CD4-positive, alpha-beta T cell (primary cell): ENCODE measurements at regions not wholly inside any gene's neighbourhood (a gene's known extent, or its start where the extent isn't known, plus 50 kb on each side); places are given as distances from the start of the nearest gene placed in this dataset.

Source experiments
- ATAC-seq: fragments of 200-7000 bp; cut with Tn5 transposase; one replicate; pipeline ENCODE4 v1.10.0; 2022; ENCODE audit warnings: mild to moderate bottlenecking; ENCODE audit not compliant: poor library complexity
- CTCF ChIA-PET: fragments of 350-600 bp; sonication (Branson Sonifier 250); formaldehyde crosslinking; loops from one replicate; lab custom pipeline; 2021; ENCODE audit warnings: antibody characterized with exemption, inconsistent platforms; lab: Charles Lee
- POLR2A ChIA-PET: fragments of 350-600 bp; sonication (Branson Sonifier 250); formaldehyde crosslinking; loops from one replicate; lab custom pipeline; 2021; ENCODE audit warnings: antibody characterized with exemption, inconsistent platforms; lab: Charles Lee
- DNase-seq, 14 experiments: peaks; one replicate each; pipeline ENCODE4 v3.0.0-alpha.2; 2013 to 2020; ENCODE audit warnings: mixed read lengths in 2 of 14
- H3K27ac ChIP-seq, 2 donors: one replicate each; pipeline versions ENCODE4 v1.5.1 to v1.7.0; 2013; ENCODE audit warnings: low read length in 2 of 2, low read depth in 1 of 2, mild to moderate bottlenecking in 1 of 2
- H3K27me3 ChIP-seq, 2 experiments: 1 replicate in 1 of 2; 2 replicates in 1 of 2; pipeline versions ENCODE4 v1.6.1 to v1.7.0; 2013; ENCODE audit warnings: low read length in 2 of 2, control low read depth in 1 of 2, mild to moderate bottlenecking in 1 of 2, moderate library complexity in 1 of 2; ENCODE audit not compliant: insufficient read depth in 2 of 2, control insufficient read depth in 1 of 2
- H3K36me3 ChIP-seq: one replicate; pipeline ENCODE4 v1.6.1; 2013; ENCODE audit warnings: low read length, control low read depth; ENCODE audit not compliant: insufficient read depth
- H3K4me1 ChIP-seq: one replicate; pipeline ENCODE4 v1.6.1; 2013; ENCODE audit warnings: low read length, control low read depth; ENCODE audit not compliant: insufficient read depth
- H3K4me3 ChIP-seq: one replicate; pipeline ENCODE4 v1.5.1; 2013; ENCODE audit warnings: mild to moderate bottlenecking, low read length, moderate library complexity
- H3K9me3 ChIP-seq, 2 experiments: 1 replicate in 1 of 2; 2 replicates in 1 of 2; pipeline versions ENCODE4 v1.6.1 to v1.7.0; 2013; ENCODE audit warnings: low read length in 2 of 2, mild to moderate bottlenecking in 2 of 2, control low read depth in 1 of 2, moderate library complexity in 1 of 2; ENCODE audit not compliant: control insufficient read depth in 1 of 2, insufficient read depth in 1 of 2
- H3K27ac Mint-ChIP-seq: one replicate; pipeline ENCODE4 v1.8.0; 2020; ENCODE audit warnings: mixed read lengths
- H3K27me3 Mint-ChIP-seq: one replicate; pipeline ENCODE4 v1.8.0; 2021; ENCODE audit warnings: mixed read lengths
- H3K36me3 Mint-ChIP-seq: one replicate; pipeline ENCODE4 v1.8.0; 2021; ENCODE audit warnings: low read depth, mixed read lengths
- H3K4me1 Mint-ChIP-seq: one replicate; pipeline ENCODE4 v1.8.0; 2021; ENCODE audit warnings: low read depth, mixed read lengths
- H3K4me3 Mint-ChIP-seq: one replicate; pipeline ENCODE4 v1.8.0; 2020; ENCODE audit warnings: mild to moderate bottlenecking, mixed read lengths
- H3K9me3 Mint-ChIP-seq: one replicate; pipeline ENCODE4 v1.8.0; 2020; ENCODE audit warnings: mixed read lengths
- intact Hi-C, 2 experiments: fragments of 100-400 bp; cut with DNase I in 1 of 2; cut with micrococcal nuclease in 1 of 2; formaldehyde crosslinking; loops; one replicate each; pipeline versions ENCODE4 v1.15.1 to v1.9.0; 2023 to 2025; cut with DNase I, micrococcal nuclease
- TF ChIP-seq, protein P1 (sequence below): fragments of 200-600 bp; IDR thresholded peaks from one replicate; pipeline ENCODE4 v1.8.0; 2022; ENCODE audit warnings: antibody characterized with exemption, mild to moderate bottlenecking

- no peak for DNase-seq
- intact Hi-C loops: loop anchor here (5.0 to 10.0 kb wide), 4 partner anchors 196 to 484 kb away; partner anchors contain the start of gene RRAGC (in 1 of the 2)
- H3K27ac ChIP-seq: no peak overlapping the region
Observed at GRCh38 chr1:39090757-39091380, 64.7 kb downstream of the NDUFS5 start.

GRCh38 chr1:39091845-39092645, 65.9 kb downstream of the NDUFS5 start:
- Histone ChIP-seq H3K27me3 (no peaks in the 10 kb centered on the region), H3K9me3 (no peaks in the 10 kb centered on the region), H3K27ac (no peak overlapping the region), H3K4me1 (peaks cover 18% of the 10 kb centered on the region), H3K4me3 (no peak overlapping the region), H3K36me3 (no peaks in the 10 kb centered on the region)
- peak in 13 of 14 experiments; percentile 37 to 79 (median 53) for DNase-seq
- Mint-ChIP-seq H3K9me3 (no peaks in the 10 kb centered on the region), H3K27me3 (no peaks in the 10 kb centered on the region), H3K36me3 (no peaks in the 10 kb centered on the region), H3K4me3 (no peak overlapping the region), H3K27ac (no peak overlapping the region), H3K4me1 (peaks cover 10% of the 10 kb centered on the region)
- intact Hi-C loops: loop anchor here (5.0 to 10.0 kb wide), 4 partner anchors 197 to 485 kb away; partner anchors contain the start of gene RRAGC (in 1 of the 2)
- ChIA-PET POLR2A (interaction anchor here (1.6 kb wide), 1 partner anchor 210 kb away, joined by 3 read pairs; the partner anchor contains the start of gene GJA9), CTCF (interaction anchor here (0.6 to 1.4 kb wide), 8 partner anchors 41 to 257 kb away, joined by 3 to 4 read pairs (median 3); partner anchors contain the start of gene GJA9)
- TF ChIP-seq, protein P1, sequence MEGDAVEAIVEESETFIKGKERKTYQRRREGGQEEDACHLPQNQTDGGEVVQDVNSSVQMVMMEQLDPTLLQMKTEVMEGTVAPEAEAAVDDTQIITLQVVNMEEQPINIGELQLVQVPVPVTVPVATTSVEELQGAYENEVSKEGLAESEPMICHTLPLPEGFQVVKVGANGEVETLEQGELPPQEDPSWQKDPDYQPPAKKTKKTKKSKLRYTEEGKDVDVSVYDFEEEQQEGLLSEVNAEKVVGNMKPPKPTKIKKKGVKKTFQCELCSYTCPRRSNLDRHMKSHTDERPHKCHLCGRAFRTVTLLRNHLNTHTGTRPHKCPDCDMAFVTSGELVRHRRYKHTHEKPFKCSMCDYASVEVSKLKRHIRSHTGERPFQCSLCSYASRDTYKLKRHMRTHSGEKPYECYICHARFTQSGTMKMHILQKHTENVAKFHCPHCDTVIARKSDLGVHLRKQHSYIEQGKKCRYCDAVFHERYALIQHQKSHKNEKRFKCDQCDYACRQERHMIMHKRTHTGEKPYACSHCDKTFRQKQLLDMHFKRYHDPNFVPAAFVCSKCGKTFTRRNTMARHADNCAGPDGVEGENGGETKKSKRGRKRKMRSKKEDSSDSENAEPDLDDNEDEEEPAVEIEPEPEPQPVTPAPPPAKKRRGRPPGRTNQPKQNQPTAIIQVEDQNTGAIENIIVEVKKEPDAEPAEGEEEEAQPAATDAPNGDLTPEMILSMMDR: peak; percentile 78
- ATAC-seq: peak; percentile 78

More at GRCh38 chr1:39090757-39091380, 64.7 kb downstream of the NDUFS5 start:
- TF ChIP-seq, protein P1: no peak
- Histone ChIP-seq H3K27me3 (no peaks in the 10 kb centered on the region), H3K4me1 (peaks cover 18% of the 10 kb centered on the region), H3K9me3 (no peaks in the 10 kb centered on the region), H3K36me3 (no peaks in the 10 kb centered on the region), H3K4me3 (no peak overlapping the region)
- Mint-ChIP-seq H3K36me3 (no peaks in the 10 kb centered on the region), H3K9me3 (no peaks in the 10 kb centered on the region), H3K27me3 (peaks cover 4% of the 10 kb centered on the region), H3K4me1 (peaks cover 10% of the 10 kb centered on the region), H3K27ac (no peak overlapping the region), H3K4me3 (no peak overlapping the region)
- ATAC-seq: no peak
- CTCF ChIA-PET: no interaction called here
- POLR2A ChIA-PET: no interaction called here

DNA sequence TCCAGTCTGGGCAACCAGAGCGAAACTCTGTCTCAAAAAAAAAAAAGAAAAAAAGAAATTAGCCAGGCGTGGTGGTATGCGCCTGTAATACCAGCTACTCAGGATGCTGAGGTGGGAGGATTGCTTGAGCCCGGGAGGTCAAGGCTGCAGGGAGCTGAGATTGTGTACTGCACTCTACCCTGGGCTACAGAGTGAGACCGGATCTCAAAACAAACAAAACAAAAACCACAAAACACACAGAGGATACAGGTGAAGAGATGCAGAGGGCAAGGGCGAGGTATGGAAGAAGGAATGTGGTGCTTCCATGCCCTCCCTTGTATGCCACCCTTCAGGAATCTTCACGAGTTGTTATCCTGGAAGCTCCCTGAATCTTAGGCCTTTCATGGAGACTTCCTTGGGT, 68.5 kb downstream of the NDUFS5 start:
- CTCF ChIA-PET: interaction anchor here (0.7 kb wide), 1 partner anchor 1196 kb away, joined by 3 read pairs; no protein-coding TSS in a partner anchor
- H3K4me1 Mint-ChIP-seq: peaks cover 16% of the 10 kb centered on the region

More for the DNA sequence above, 68.5 kb downstream of the NDUFS5 start:
- Mint-ChIP-seq H3K36me3 (no peaks in the 10 kb centered on the region), H3K27ac (no peak overlapping the region), H3K9me3 (no peaks in the 10 kb centered on the region), H3K27me3 (no peaks in the 10 kb centered on the region), H3K4me3 (no peak overlapping the region)
- H3K4me1 ChIP-seq: peaks cover 25% of the 10 kb centered on the region
- TF ChIP-seq, protein P1: no peak
- H3K9me3 ChIP-seq: no peaks in the 10 kb centered on the region
- POLR2A ChIA-PET: no interaction called here
- DNase-seq (no peak), ATAC-seq (no peak)
- no peaks in the 10 kb centered on the region for H3K27me3 ChIP-seq
- H3K36me3 ChIP-seq: no peaks in the 10 kb centered on the region
- intact Hi-C loops: loop anchor here (5.0 to 10.0 kb wide), 6 partner anchors 183 to 623 kb away; partner anchors contain the start of gene RRAGC (in 1 of the 2)
- H3K27ac ChIP-seq: no peak overlapping the region
- no peak overlapping the region for H3K4me3 ChIP-seq
